ENCODE measurements at regions not wholly inside any gene's neighbourhood (a gene's known extent, or its start where the extent isn't known, plus 50 kb on each side); places are given as distances from the start of the nearest gene placed in this dataset.

GRCh38 chr2:134198006-134198634 is 55.8 kb upstream of the MGAT5 start:
- TF ChIP-seq CSRNP3 (CRISPR knock-in tag; IDR thresholded peaks at IDR 0.05) (no peak), ESRRG (CRISPR knock-in tag; IDR thresholded peaks at IDR 0.05) (no peak), OSR1 (CRISPR knock-in tag; IDR thresholded peaks at IDR 0.05) (no peak), CSDC2 (CRISPR knock-in tag; IDR thresholded peaks at IDR 0.05) (no peak), PATZ1 (CRISPR knock-in tag; IDR thresholded peaks at IDR 0.05; ENCODE audit: borderline replicate concordance) (no peak), ZNF70 (CRISPR knock-in tag; IDR thresholded peaks at IDR 0.05) (no peak), GLIS3 (CRISPR knock-in tag; IDR thresholded peaks at IDR 0.05) (no peak), CREB5 (CRISPR knock-in tag; IDR thresholded peaks at IDR 0.05; ENCODE audit: low read depth) (no peak)

Data from SK-N-SH treated with all-trans-retinoic acid at 6 μM for 48 hours (cell line).